ENCODE measurements at regions not wholly inside any gene's neighbourhood (a gene's known extent, or its start where the extent isn't known, plus 50 kb on each side); places are given as distances from the start of the nearest gene placed in this dataset.
A peak's percentile ranks its signal among the peaks of the same experiment; 100 is the strongest.

GRCh38 chr15:77786181-77786890 is 153.6 kb upstream of the LINGO1 start:
- no peak for ATAC-seq

GRCh38 chr15:77784361-77785292 is 151.9 kb upstream of the LINGO1 start:
- no peak for ATAC-seq

DNA sequence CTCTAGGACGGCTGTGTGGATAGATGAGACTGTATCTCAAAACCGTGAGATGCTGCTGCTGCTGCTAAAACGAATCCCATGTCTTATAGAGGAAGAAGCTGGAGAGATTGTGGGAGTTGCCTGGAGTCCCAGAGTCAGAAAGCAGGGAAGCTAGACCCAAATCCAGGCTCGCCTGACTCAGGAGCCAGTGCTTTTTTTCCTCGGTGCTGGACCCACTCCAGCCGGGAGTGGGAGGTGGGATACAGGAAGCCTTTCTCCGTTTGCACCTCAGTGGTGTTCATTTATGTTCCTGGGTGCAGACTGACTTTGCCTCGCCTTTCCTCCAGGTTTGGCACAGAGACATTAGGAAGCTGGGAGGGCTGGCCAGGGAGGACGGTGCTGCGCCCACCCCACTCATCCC is 150.9 kb upstream of the LINGO1 start:
- no peak for ATAC-seq

- no peak for ATAC-seq
Observed at GRCh38 chr15:77782691-77783090, 150.0 kb upstream of the LINGO1 start.

- ATAC-seq, result no peak
Observed at GRCh38 chr15:77781946-77782240, 149.2 kb upstream of the LINGO1 start.

GRCh38 chr15:77781151-77781945 is 148.6 kb upstream of the LINGO1 start:
- no peak for ATAC-seq

GRCh38 chr15:77778802-77779201 is 146.1 kb upstream of the LINGO1 start:
- no peak for ATAC-seq

DNA sequence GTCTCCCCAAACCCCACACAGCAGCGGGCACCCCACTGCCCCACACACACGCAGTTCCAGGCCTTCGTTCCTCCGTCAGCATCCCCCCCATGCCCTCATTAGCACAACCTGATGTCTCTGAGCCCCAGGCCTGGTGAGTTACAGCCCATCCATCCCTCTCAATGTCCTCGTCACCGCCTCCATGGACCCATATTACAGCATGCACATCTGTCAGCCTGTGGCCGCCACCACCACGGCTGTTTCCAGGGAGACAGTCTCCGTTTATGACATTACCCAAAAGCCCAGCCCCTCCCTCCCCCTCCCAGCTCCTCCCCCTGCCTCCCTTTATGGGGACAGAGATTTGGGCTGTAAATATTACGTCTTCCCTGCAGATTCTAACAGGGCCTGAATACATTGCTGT is 143.1 kb upstream of the LINGO1 start:
- ATAC-seq, result no peak

DNA sequence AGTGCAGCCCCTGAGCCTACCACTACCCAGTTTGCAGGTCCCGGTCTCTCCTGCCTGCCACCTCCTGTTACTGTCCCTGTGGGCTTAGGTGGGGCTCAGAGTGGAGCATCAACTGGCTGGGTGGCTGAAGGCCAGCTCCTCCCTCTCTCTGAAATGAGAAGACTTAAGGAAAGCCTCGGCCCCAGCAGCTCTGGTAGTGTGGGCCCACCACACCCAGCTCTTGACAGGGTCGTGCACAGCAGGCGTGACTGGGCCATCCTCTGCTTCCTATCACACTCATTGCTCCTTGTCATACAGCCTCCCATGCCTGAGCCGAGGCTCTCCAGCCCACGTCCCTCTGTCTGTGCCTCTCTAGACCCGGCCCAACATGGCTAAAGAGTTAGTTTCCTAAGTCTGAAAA is 142.7 kb upstream of the LINGO1 start:
- ATAC-seq, result peak in 1 of 2 donors; percentile 2

DNA sequence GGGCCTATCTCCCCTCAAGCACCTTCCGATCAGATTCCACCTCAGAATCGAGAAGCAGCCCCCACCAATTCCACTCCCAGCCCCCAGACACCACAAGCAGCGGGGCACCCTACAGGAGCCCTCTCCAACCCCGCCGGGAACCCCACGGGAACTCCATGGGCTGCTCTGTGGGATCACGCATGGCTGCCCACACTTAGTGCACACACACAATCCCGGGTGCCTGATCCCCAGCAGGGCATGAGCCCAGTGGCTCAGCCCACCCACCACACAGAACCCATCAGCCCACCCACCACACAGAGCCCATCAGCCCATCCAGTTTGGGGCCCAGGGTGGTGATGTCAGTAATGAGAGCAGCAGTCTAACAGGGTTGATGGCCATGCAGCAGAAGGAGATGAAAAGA is 141.6 kb upstream of the LINGO1 start:
- ATAC-seq, result no peak

GRCh38 chr15:77773903-77774302 is 141.2 kb upstream of the LINGO1 start:
- no peak for ATAC-seq

GRCh38 chr15:77772641-77773402 is 140.1 kb upstream of the LINGO1 start:
- ATAC-seq, result no peak

DNA sequence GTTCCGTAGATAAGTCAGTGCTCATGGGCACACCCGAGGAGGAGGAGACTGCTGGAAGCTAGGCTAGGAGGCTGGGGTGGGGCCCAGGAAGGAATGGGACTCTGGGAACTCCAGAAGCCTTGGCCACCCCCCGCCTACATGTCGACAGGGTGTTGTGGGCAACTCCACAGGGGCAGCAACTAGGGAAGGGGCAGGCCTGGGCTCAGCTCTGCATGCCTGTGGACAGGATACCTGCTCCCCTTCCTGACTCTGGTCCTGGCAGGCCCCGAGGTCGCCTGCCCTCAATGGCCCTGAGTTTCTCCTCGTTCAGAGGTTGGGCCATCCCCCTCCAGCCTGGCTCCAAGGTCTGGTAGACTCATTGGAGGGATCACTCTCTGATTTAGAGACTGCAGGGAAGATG is 138.9 kb upstream of the LINGO1 start:
- ATAC-seq, result no peak

- ATAC-seq, result no peak
Observed at GRCh38 chr15:77769700-77770099, 137.0 kb upstream of the LINGO1 start.

DNA sequence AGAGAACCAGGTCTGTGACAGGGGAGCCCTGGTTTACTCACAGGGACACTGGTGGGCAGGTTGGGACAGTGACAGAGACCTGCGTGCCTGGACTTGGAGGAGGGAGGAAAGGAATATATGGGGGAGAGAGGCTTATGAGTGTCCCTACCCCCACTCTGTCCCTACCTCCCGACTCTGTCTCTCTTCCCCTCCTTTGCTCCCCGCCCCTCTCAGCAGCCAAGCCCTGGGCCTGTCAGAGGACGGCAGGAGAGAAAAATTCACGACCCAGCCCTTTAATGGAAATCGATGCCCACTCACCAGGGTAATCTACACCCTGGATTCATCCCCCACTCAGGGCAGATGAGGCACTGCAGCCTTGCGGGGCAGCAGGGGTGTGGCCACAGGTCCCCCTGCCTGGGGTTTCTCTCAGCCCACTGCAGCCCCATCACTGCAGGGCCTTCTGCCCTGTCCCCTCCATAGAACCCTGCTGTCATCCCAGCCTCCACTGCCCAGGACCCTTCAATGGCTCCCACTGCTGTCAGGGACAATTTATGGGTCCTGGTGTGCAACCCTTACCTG is 135.9 kb upstream of the LINGO1 start:
- ATAC-seq, result no peak

- no peak for ATAC-seq
Observed at GRCh38 chr15:77768107-77768506, 135.4 kb upstream of the LINGO1 start.

GRCh38 chr15:77764095-77764494 is 131.4 kb upstream of the LINGO1 start:
- ATAC-seq, result no peak

DNA sequence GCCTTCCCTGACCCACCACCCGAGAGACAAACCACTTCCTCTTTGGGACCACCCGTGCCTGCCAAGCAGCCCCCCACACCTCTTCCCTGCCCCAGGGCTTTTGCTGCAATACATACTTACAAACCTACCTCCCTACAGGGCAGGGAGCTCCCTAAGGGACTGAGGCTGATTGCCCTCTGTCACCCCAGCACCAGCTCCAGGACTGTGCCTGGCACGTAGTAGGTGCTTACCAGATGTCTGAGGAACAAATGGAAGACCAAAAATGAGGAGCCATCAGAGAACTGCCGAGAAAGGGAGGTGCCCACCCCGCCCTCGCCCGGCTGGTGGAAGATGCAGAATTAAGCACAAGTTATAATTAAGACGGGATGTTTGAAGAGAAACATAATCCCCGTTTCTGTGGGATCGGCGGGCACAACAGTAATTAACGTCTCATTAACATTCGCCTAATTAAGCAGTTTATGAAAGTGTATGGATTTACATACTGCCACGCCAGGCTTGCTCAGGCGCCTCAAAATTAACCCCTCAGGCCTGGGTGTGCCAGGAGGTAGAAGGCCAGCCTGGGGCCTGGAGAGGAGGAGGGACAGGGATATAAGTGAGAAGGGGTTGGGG is 130.1 kb upstream of the LINGO1 start:
- ATAC-seq, result no peak

DNA sequence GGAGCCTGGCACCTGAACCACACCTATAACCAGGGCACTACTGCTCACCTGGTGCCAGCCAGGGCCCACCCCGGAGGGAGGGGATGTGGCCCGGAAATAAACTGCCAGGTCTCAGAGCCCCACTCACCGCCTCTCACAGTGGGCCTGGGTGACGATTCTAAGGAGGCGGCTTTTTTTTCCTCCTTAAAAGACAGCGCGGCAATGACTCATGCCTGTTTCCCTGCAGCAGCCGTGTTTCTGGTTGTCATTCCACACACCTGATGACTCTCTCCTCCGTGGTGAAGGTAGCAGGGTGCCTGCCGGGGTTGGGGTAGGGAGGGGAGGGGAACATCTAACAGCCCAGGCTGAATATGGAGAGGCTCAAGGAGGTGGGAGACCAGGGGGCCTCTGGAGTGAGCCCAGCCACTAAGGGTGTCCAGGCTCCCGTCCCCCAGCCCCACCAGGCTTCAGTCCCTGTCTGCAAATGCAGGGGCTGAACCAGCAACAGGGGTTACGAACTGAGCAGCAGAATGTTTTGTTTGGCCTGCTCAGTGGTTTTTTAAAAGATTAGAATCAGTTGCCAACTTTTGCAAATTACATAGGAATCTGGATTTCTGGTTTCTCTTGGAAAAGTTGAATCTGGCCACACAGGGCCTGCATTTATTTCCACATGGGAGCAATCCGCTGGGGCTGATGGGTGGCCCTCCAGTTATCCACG is 127.3 kb upstream of the LINGO1 start:
- ATAC-seq, result no peak

DNA sequence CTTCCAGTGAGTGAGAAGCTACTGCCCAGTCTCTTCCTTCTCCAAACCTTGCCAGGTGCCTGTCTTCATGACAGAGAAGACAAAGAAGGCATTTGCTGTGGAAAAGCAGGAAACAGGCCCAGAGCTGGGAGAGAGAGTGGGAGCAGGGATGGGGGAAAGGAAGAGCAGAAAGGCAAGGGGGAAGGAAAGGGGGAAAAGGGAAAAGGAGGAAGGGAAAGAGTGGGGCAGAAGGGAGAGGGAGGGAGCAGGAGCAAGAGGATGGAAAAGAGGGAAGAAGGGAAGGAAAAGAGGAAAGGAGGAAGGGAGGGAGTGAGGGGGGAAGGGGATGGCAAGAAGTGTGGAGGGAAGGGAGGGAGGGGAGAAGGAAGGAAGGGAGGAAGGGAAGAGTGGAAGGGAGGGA is 121.2 kb upstream of the LINGO1 start:
- ATAC-seq, result no peak

GRCh38 chr15:77753281-77753873 is 120.7 kb upstream of the LINGO1 start:
- no peak for ATAC-seq

Data from activated CD4-positive, CD25-positive, alpha-beta regulatory T cell treated with anti-CD3 and anti-CD28 coated beads, Interleukin-2, amount 50 U/mL, for 24 hours (primary cell).